SK-N-SH treated with all-trans-retinoic acid at 6 μM for 48 hours (cell line): ENCODE measurements at regions not wholly inside any gene's neighbourhood (a gene's known extent, or its start where the extent isn't known, plus 50 kb on each side); places are given as distances from the start of the nearest gene placed in this dataset.

Experiments
- BACH2 ChIP-seq: fragments of 250-450 bp; sonication (Bioruptor Pico); IDR thresholded peaks from 2 replicates; pipeline ENCODE4 v1.9.0; 2021; ENCODE audit warnings: mild to moderate bottlenecking, borderline replicate concordance
- CREB5 ChIP-seq: fragments of 250-450 bp; sonication (Bioruptor Pico); IDR thresholded peaks from 2 replicates; pipeline ENCODE4 v1.5.1; 2020; ENCODE audit warnings: low read depth, mild to moderate bottlenecking, moderate library complexity
- CSDC2 ChIP-seq: fragments of 250-450 bp; sonication (Bioruptor Pico); IDR thresholded peaks from 2 replicates; pipeline ENCODE4 v1.5.0; 2020; ENCODE audit warnings: mild to moderate bottlenecking, moderate library complexity
- TCF4 ChIP-seq: fragments of 250-450 bp; sonication (Bioruptor Pico); IDR thresholded peaks from 2 replicates; pipeline ENCODE4 v1.8.0; 2021; ENCODE audit warnings: mild to moderate bottlenecking, moderate library complexity, borderline replicate concordance
- TOX ChIP-seq: fragments of 250-450 bp; sonication (Bioruptor Pico); IDR thresholded peaks from 2 replicates; pipeline ENCODE4 v1.8.0; 2021; ENCODE audit warnings: mild to moderate bottlenecking, moderate library complexity, borderline replicate concordance
- ZC3H10 ChIP-seq: fragments of 250-450 bp; sonication (Bioruptor Pico); IDR thresholded peaks from 2 replicates; pipeline ENCODE4 v1.5.1; 2021; ENCODE audit warnings: mild to moderate bottlenecking, moderate library complexity

GRCh38 chr1:55329091-55329490 is 113.9 kb upstream of the USP24 start:
- TF ChIP-seq CSDC2 (CRISPR knock-in tag) (no peak), TCF4 (CRISPR knock-in tag) (no peak), ZC3H10 (no peak), TOX (CRISPR knock-in tag) (no peak), CREB5 (CRISPR knock-in tag) (no peak), BACH2 (no peak)
